ENCODE measurements at regions not wholly inside any gene's neighbourhood (a gene's known extent, or its start where the extent isn't known, plus 50 kb on each side); places are given as distances from the start of the nearest gene placed in this dataset.
"Not testable (repeated sequence)": the region's sequence is repeated elsewhere in the genome, so short reads cannot be mapped to it uniquely, and the experiment has no call there.

- H3K9me3 ChIP-seq (replicated peaks); H3K27ac ChIP-seq; H3K4me3 ChIP-seq; DNase-seq; H3K27me3 ChIP-seq; H3K36me3 ChIP-seq; H3K4me1 ChIP-seq: not testable (repeated sequence)
Observed at GRCh38 chr2:163132207-163132606, 293.6 kb upstream of the KCNH7 start.

GRCh38 chr2:163123526-163123925 is 285.0 kb upstream of the KCNH7 start:
- Histone ChIP-seq H3K4me3 (no peak overlapping the region), H3K36me3 (no peaks in the 10 kb centered on the region), H3K9me3 (replicated peaks) (no peaks in the 10 kb centered on the region), H3K4me1 (no peaks in the 10 kb centered on the region), H3K27ac (no peak overlapping the region), H3K27me3 (no peaks in the 10 kb centered on the region)
- DNase-seq = no peak

- Histone ChIP-seq H3K4me3 (no peak overlapping the region), H3K4me1 (no peaks in the 10 kb centered on the region), H3K27me3 (no peaks in the 10 kb centered on the region), H3K9me3 (replicated peaks) (no peaks in the 10 kb centered on the region), H3K36me3 (no peaks in the 10 kb centered on the region), H3K27ac (no peak overlapping the region)
- no peak for DNase-seq
Observed at GRCh38 chr2:163122257-163122656, 283.7 kb upstream of the KCNH7 start.

- DNase-seq = no peak
- Histone ChIP-seq H3K9me3 (replicated peaks) (no peaks in the 10 kb centered on the region), H3K36me3 (no peaks in the 10 kb centered on the region), H3K27ac (no peak overlapping the region), H3K4me1 (no peaks in the 10 kb centered on the region), H3K27me3 (no peaks in the 10 kb centered on the region), H3K4me3 (no peak overlapping the region)
Observed at GRCh38 chr2:163121483-163121882, 282.9 kb upstream of the KCNH7 start.

- H3K27ac ChIP-seq = no peak overlapping the region
- no peak overlapping the region for H3K4me3 ChIP-seq
- no peaks in the 10 kb centered on the region for H3K4me1 ChIP-seq
Observed at GRCh38 chr2:163119966-163120365, 281.4 kb upstream of the KCNH7 start.

GRCh38 chr2:163086940-163087339 is 248.4 kb upstream of the KCNH7 start:
- DNase-seq = no peak
- H3K9me3 ChIP-seq (replicated peaks) = no peaks in the 10 kb centered on the region

More at GRCh38 chr2:163119966-163120365, 281.4 kb upstream of the KCNH7 start:
- H3K27me3 ChIP-seq = no peaks in the 10 kb centered on the region
- no peak for DNase-seq
- no peaks in the 10 kb centered on the region for H3K9me3 ChIP-seq (replicated peaks)
- H3K36me3 ChIP-seq = no peaks in the 10 kb centered on the region

GRCh38 chr2:163085366-163086024 is 246.9 kb upstream of the KCNH7 start:
- H3K9me3 ChIP-seq (replicated peaks); H3K4me3 ChIP-seq; H3K36me3 ChIP-seq; H3K27me3 ChIP-seq: not testable (repeated sequence)
- H3K27ac ChIP-seq = peak overlapping the region; percentile 58
- H3K4me1 ChIP-seq = peaks cover 16% of the 10 kb centered on the region
- peak; percentile 67 to 70 for DNase-seq

More at GRCh38 chr2:163086940-163087339, 248.4 kb upstream of the KCNH7 start:
- peaks cover 16% of the 10 kb centered on the region for H3K4me1 ChIP-seq
- H3K4me3 ChIP-seq = no peak overlapping the region
- no peaks in the 10 kb centered on the region for H3K27me3 ChIP-seq
- H3K36me3 ChIP-seq = no peaks in the 10 kb centered on the region
- no peak overlapping the region for H3K27ac ChIP-seq

GRCh38 chr2:163081754-163082153 is 243.2 kb upstream of the KCNH7 start:
- H3K9me3 ChIP-seq (replicated peaks) = no peaks in the 10 kb centered on the region
- no peak overlapping the region for H3K4me3 ChIP-seq
- no peak overlapping the region for H3K27ac ChIP-seq
- H3K27me3 ChIP-seq = no peaks in the 10 kb centered on the region
- H3K4me1 ChIP-seq = peaks cover 16% of the 10 kb centered on the region
- no peak for DNase-seq
- H3K36me3 ChIP-seq = no peaks in the 10 kb centered on the region

- no peak overlapping the region for H3K27ac ChIP-seq
- no peaks in the 10 kb centered on the region for H3K36me3 ChIP-seq
- DNase-seq = no peak
- no peaks in the 10 kb centered on the region for H3K9me3 ChIP-seq (replicated peaks)
- no peaks in the 10 kb centered on the region for H3K27me3 ChIP-seq
- no peaks in the 10 kb centered on the region for H3K4me1 ChIP-seq
- no peak overlapping the region for H3K4me3 ChIP-seq
Observed at GRCh38 chr2:163077241-163077640, 238.7 kb upstream of the KCNH7 start.

GRCh38 chr2:163066085-163066484 is 227.5 kb upstream of the KCNH7 start:
- no peaks in the 10 kb centered on the region for H3K36me3 ChIP-seq
- H3K9me3 ChIP-seq (replicated peaks) = no peaks in the 10 kb centered on the region
- DNase-seq = no peak
- H3K4me3 ChIP-seq = no peak overlapping the region
- H3K27ac ChIP-seq = no peak overlapping the region
- no peaks in the 10 kb centered on the region for H3K4me1 ChIP-seq
- H3K27me3 ChIP-seq = no peaks in the 10 kb centered on the region

GRCh38 chr2:163062524-163062923 is 224.0 kb upstream of the KCNH7 start:
- Histone ChIP-seq H3K4me1 (no peaks in the 10 kb centered on the region), H3K27ac (no peak overlapping the region), H3K9me3 (replicated peaks) (no peaks in the 10 kb centered on the region), H3K4me3 (no peak overlapping the region), H3K27me3 (no peaks in the 10 kb centered on the region), H3K36me3 (no peaks in the 10 kb centered on the region)
- DNase-seq = no peak

GRCh38 chr2:163046615-163047014 is 208.0 kb upstream of the KCNH7 start:
- DNase-seq = no peak
- Histone ChIP-seq H3K36me3 (no peaks in the 10 kb centered on the region), H3K27me3 (no peaks in the 10 kb centered on the region), H3K4me3 (no peak overlapping the region), H3K4me1 (no peaks in the 10 kb centered on the region), H3K27ac (no peak overlapping the region), H3K9me3 (replicated peaks) (no peaks in the 10 kb centered on the region)

GRCh38 chr2:163045830-163046229 is 207.3 kb upstream of the KCNH7 start:
- H3K27me3 ChIP-seq = no peaks in the 10 kb centered on the region

GRCh38 chr2:163044114-163044513 is 205.5 kb upstream of the KCNH7 start:
- no peaks in the 10 kb centered on the region for H3K27me3 ChIP-seq
- H3K27ac ChIP-seq = no peak overlapping the region
- no peak overlapping the region for H3K4me3 ChIP-seq
- DNase-seq = peak in 1 of 2 experiments; percentile 2
- no peaks in the 10 kb centered on the region for H3K9me3 ChIP-seq (replicated peaks)
- H3K36me3 ChIP-seq = no peaks in the 10 kb centered on the region
- H3K4me1 ChIP-seq = no peaks in the 10 kb centered on the region

More at GRCh38 chr2:163045830-163046229, 207.3 kb upstream of the KCNH7 start:
- Histone ChIP-seq H3K9me3 (replicated peaks) (no peaks in the 10 kb centered on the region), H3K4me3 (no peak overlapping the region), H3K36me3 (no peaks in the 10 kb centered on the region), H3K4me1 (no peaks in the 10 kb centered on the region), H3K27ac (no peak overlapping the region)
- no peak for DNase-seq

- no peak for DNase-seq
- H3K27ac ChIP-seq = no peak overlapping the region
- no peaks in the 10 kb centered on the region for H3K36me3 ChIP-seq
- no peaks in the 10 kb centered on the region for H3K4me1 ChIP-seq
- H3K9me3 ChIP-seq (replicated peaks) = no peaks in the 10 kb centered on the region
- no peaks in the 10 kb centered on the region for H3K27me3 ChIP-seq
- H3K4me3 ChIP-seq = no peak overlapping the region
Observed at GRCh38 chr2:163043201-163043600, 204.6 kb upstream of the KCNH7 start.

GRCh38 chr2:163039266-163039665 is 200.7 kb upstream of the KCNH7 start:
- no peaks in the 10 kb centered on the region for H3K9me3 ChIP-seq (replicated peaks)
- no peaks in the 10 kb centered on the region for H3K27me3 ChIP-seq
- DNase-seq = no peak
- no peak overlapping the region for H3K4me3 ChIP-seq
- H3K4me1 ChIP-seq = no peaks in the 10 kb centered on the region
- no peaks in the 10 kb centered on the region for H3K36me3 ChIP-seq
- H3K27ac ChIP-seq = no peak overlapping the region

Measured in SJCRH30 (cell line).